Fibroblast of mammary gland (primary cell): ENCODE measurements at regions not wholly inside any gene's neighbourhood (a gene's known extent, or its start where the extent isn't known, plus 50 kb on each side); places are given as distances from the start of the nearest gene placed in this dataset.

Experiments
- DNase-seq: peaks from one replicate; pipeline ENCODE4 v3.0.0-alpha.2; 2010; ENCODE audit warnings: low read depth
- H3K4me3 ChIP-seq: 2 replicates; pipeline ENCODE4 v1.5.1; 2011; ENCODE audit warnings: low read depth, mild to moderate bottlenecking, low read length, moderate library complexity; ENCODE audit not compliant: control insufficient read depth
- TF ChIP-seq, protein P1 (sequence below): conservative IDR thresholded peaks from 2 replicates; pipeline ENCODE4 v1.5.1; 2011; ENCODE audit warnings: low read depth, low read length, inconsistent platforms; ENCODE audit not compliant: control insufficient read depth, insufficient read depth

DNA sequence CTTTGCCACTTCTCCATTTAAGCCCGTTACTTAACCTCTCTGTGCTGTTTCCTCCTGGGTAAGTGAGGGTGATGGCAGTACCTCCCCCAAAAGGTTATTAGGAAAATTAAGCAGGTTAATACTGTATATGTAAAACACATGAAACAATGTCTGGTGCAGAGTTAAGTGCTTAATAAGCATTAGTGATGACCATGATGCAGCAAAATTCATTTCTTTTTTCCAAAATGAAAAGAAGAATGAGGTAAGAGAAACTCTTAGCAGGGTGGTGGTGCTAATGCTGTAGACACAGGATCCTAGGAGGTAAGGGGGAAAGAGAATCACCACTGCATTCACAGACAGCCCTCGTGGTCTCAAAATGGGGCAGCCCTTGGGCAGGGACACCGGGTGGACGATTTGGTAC lies 115.1 kb upstream of the RAI14 start:
- DNase-seq: no peak
- no peak overlapping the region for H3K4me3 ChIP-seq
- TF ChIP-seq, protein P1, sequence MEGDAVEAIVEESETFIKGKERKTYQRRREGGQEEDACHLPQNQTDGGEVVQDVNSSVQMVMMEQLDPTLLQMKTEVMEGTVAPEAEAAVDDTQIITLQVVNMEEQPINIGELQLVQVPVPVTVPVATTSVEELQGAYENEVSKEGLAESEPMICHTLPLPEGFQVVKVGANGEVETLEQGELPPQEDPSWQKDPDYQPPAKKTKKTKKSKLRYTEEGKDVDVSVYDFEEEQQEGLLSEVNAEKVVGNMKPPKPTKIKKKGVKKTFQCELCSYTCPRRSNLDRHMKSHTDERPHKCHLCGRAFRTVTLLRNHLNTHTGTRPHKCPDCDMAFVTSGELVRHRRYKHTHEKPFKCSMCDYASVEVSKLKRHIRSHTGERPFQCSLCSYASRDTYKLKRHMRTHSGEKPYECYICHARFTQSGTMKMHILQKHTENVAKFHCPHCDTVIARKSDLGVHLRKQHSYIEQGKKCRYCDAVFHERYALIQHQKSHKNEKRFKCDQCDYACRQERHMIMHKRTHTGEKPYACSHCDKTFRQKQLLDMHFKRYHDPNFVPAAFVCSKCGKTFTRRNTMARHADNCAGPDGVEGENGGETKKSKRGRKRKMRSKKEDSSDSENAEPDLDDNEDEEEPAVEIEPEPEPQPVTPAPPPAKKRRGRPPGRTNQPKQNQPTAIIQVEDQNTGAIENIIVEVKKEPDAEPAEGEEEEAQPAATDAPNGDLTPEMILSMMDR: no peak

DNA sequence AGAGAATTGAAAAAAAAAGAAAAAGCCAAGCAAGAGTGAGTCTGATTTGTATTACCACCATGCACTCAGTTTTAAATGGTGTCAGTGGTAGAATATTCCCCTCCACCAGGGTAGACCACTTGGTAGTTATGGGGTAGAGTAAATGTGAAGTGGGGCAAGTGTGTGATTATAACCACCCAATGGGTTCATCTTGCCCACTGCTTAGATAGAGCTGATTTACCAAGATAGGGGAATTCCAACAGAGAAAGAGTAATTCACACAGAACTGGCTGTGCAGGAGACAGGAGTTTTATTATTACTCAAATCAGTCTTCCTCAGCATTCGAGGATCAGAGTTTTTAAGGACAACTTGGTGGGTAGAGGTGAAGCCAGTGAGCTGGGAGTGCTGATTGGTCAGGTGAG lies 113.3 kb upstream of the RAI14 start:
- TF ChIP-seq, protein P1: no peak
- no peak overlapping the region for H3K4me3 ChIP-seq
- no peak for DNase-seq

DNA sequence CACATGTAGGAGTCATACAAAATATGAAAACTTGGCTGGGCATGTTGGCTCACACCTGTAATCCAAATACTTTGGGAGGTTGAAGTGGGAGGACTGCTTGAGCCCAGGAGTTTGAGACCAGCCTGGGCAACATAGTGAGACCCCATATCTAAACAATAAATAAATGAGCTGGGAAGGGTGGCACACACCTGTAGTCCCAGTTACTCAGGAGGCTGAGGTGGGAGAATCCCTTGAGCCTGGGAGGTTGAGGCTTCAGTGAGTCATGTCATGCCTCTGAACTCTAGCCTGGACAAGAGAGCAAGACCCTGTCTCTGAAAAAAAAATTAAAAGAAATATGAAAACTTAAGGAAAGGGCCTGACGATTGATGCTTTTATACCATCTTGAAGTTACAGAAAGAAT lies 112.4 kb upstream of the RAI14 start:
- TF ChIP-seq, protein P1: no peak
- no peak for DNase-seq
- no peak overlapping the region for H3K4me3 ChIP-seq

DNA sequence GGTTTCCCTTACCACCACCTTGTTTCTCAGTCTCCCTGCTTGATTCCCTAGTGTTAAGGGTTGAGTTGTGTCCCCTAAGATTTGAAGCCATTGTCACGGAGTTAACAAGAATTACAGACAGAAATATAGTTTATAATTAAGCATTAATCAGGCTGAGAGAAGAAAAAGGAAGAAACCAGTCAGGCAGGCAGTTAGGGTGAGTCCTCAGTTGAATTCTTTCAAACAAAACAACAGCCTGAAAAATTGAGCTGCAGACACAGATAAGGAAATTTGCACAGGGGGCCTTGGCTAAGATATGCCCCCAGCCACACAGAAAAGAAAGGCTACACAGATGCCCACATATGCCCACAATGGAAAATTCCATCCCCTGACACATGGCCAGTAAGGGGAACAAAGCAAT lies 111.7 kb upstream of the RAI14 start:
- H3K4me3 ChIP-seq: no peak overlapping the region
- TF ChIP-seq, protein P1: no peak
- DNase-seq: no peak

DNA sequence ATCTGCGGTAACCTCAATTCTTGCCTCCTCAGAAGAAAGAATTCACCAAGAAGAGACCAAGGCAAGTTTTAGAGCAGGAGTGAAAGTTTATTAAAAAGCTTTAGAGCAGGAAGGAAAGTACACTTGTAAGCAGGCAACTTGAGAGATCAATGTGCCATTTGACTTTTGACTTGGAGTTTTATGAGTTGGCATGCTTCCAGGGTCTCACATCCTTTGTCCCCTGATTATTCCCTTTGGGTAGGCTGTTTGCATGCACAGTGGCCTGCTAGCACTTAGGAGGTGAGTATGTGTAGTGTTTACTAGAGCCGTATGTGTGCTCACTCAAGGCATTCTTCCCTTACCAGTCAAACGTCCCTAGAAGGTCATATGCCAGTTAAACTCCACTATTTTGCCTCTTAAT lies 111.0 kb upstream of the RAI14 start:
- DNase-seq: no peak
- TF ChIP-seq, protein P1: no peak

DNA sequence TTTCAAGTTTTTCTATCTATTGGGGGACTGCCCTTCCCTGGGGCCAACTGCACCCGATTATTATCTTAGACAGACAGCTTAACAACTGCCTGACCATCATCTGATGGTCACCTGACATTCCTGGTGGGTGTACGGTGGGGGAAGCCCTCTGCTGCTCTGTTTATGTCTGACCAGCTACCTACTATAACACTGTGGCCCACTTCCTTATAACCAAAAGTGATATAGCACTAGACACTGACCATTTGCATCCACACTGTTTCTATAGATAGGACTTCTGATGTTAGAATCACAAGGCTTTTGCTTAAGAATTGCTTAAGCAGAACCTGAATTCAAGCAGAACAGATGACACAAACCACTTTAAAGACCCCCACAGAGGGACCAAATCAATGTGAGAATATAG lies 110.5 kb upstream of the RAI14 start:
- DNase-seq: no peak
- H3K4me3 ChIP-seq: no peak overlapping the region
- TF ChIP-seq, protein P1: no peak

More for the DNA sequence above, 111.0 kb upstream of the RAI14 start:
- no peak overlapping the region for H3K4me3 ChIP-seq
